ENCODE measurements at regions not wholly inside any gene's neighbourhood (a gene's known extent, or its start where the extent isn't known, plus 50 kb on each side); places are given as distances from the start of the nearest gene placed in this dataset.

GRCh38 chr2:239895116-239895515 lies 130.0 kb downstream of the NDUFA10 start:
- no peak overlapping the region for H3K4me3 ChIP-seq (ENCODE audit: low read depth in 1 of 2, low read length in 1 of 2)
- no peaks in the 10 kb centered on the region for H3K4me1 ChIP-seq (ENCODE audit: control insufficient read depth in 1 of 2, insufficient read depth in 1 of 2, low read depth in 1 of 2, low read length in 1 of 2)
- no peaks in the 10 kb centered on the region for H3K9me3 ChIP-seq
- no peak overlapping the region for H3K27ac ChIP-seq
- no peak for TF ChIP-seq CTCF (IDR thresholded peaks at IDR 0.05)
- H3K27me3 ChIP-seq = peaks cover 30% of the 10 kb centered on the region
- H3K36me3 ChIP-seq = no peaks in the 10 kb centered on the region

GRCh38 chr2:239894276-239894675 lies 130.9 kb downstream of the NDUFA10 start:
- no peaks in the 10 kb centered on the region for H3K4me1 ChIP-seq (ENCODE audit: control insufficient read depth in 1 of 2, insufficient read depth in 1 of 2, low read depth in 1 of 2, low read length in 1 of 2)
- peaks cover 39% of the 10 kb centered on the region for H3K27me3 ChIP-seq
- TF ChIP-seq CTCF (IDR thresholded peaks at IDR 0.05) = no peak
- no peaks in the 10 kb centered on the region for H3K36me3 ChIP-seq
- no peaks in the 10 kb centered on the region for H3K9me3 ChIP-seq
- no peak overlapping the region for H3K27ac ChIP-seq
- H3K4me3 ChIP-seq (ENCODE audit: low read depth in 1 of 2, low read length in 1 of 2) = no peak overlapping the region

GRCh38 chr2:239893236-239893515 lies 132.0 kb downstream of the NDUFA10 start:
- H3K4me3 ChIP-seq (ENCODE audit: low read depth in 1 of 2, low read length in 1 of 2) = no peak overlapping the region
- no peak for TF ChIP-seq CTCF (IDR thresholded peaks at IDR 0.05)

DNA sequence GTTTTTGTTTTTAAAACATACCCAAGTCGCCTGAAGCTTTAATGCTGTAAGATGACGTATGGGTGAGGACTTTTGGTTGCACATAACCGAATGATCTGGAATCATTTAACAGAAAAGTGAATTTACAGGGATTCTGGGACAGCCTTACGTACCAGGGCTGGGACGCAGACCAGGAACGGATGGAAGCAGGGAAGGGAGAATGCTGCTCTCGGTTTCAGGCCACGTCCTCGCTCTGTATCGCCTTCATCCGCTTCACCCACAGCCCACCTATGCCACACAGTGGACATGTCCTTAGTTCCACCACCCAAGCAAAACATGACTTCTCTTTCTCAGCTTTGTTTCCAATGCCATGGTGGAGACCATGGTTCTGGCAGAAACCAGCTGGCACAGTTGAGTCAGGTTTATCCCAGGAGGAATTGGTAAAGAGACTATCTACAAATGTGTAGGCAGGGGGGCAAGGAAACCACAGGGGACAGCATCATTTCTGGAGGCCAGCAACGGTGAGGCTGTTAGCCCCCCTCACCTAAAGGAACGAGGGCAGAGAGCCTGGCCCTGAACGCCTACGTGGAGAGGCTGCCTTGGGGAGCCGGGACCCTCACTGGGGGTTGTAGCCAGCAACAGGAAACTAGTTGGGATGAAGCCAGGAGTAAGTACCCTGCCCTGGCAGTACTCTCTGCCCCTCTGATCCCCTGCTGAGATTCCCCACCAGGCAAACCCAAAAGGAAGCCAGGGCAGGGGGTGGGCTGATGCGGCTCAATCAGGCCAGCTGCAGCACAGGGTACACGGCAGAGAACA lies 132.5 kb downstream of the NDUFA10 start:
- TF ChIP-seq CTCF (IDR thresholded peaks at IDR 0.05) = no peak
- peaks cover 46% of the 10 kb centered on the region for H3K27me3 ChIP-seq
- H3K4me3 ChIP-seq (ENCODE audit: low read depth in 1 of 2, low read length in 1 of 2) = no peak overlapping the region
- H3K36me3 ChIP-seq = no peaks in the 10 kb centered on the region
- H3K4me1 ChIP-seq (ENCODE audit: control insufficient read depth in 1 of 2, insufficient read depth in 1 of 2, low read depth in 1 of 2, low read length in 1 of 2) = peaks cover 0 to 4% of the 10 kb centered on the region in 2 experiments
- H3K27ac ChIP-seq = no peak overlapping the region
- no peaks in the 10 kb centered on the region for H3K9me3 ChIP-seq

More at GRCh38 chr2:239893236-239893515, 132.0 kb downstream of the NDUFA10 start:
- no peaks in the 10 kb centered on the region for H3K9me3 ChIP-seq
- H3K4me1 ChIP-seq (ENCODE audit: control insufficient read depth in 1 of 2, insufficient read depth in 1 of 2, low read depth in 1 of 2, low read length in 1 of 2) = no peaks in the 10 kb centered on the region
- peaks cover 45% of the 10 kb centered on the region for H3K27me3 ChIP-seq
- H3K27ac ChIP-seq = no peak overlapping the region
- H3K36me3 ChIP-seq = no peaks in the 10 kb centered on the region

DNA sequence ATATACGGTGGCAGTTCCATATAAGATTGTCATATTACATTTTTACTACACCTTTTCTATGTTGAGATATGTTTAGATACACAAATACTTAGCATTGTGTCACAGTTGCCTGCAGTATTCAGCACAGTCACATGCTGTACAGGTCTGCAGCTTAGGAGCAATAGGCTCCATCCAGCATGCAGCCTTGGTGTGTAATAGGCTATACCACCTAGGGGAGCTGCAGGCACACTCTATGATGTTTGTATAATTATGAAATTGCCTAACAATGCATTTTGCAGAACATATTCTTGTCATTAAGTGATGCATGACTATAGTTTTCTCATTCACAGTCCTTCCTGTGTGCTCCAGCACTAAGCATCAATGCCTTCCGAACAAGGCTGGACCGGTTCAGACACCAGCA lies 133.4 kb downstream of the NDUFA10 start:
- no peaks in the 10 kb centered on the region for H3K36me3 ChIP-seq
- H3K27me3 ChIP-seq = peaks cover 46% of the 10 kb centered on the region
- no peak for TF ChIP-seq CTCF (IDR thresholded peaks at IDR 0.05)
- H3K4me1 ChIP-seq (ENCODE audit: control insufficient read depth in 1 of 2, insufficient read depth in 1 of 2, low read depth in 1 of 2, low read length in 1 of 2) = peaks cover 0 to 6% of the 10 kb centered on the region in 2 experiments
- no peak overlapping the region for H3K27ac ChIP-seq
- H3K4me3 ChIP-seq (ENCODE audit: low read depth in 1 of 2, low read length in 1 of 2) = no peak overlapping the region
- H3K9me3 ChIP-seq = no peaks in the 10 kb centered on the region
